Fibroblast of villous mesenchyme (primary cell): ENCODE measurements at regions not wholly inside any gene's neighbourhood (a gene's known extent, or its start where the extent isn't known, plus 50 kb on each side); places are given as distances from the start of the nearest gene placed in this dataset.

Source experiments
- DNase-seq: peaks from one replicate; pipeline ENCODE4 v3.0.0-alpha.2; 2010; ENCODE audit warnings: low read depth
- H3K4me3 ChIP-seq: 2 replicates; pipeline ENCODE4 v1.5.1; 2011; ENCODE audit warnings: low read depth, mild to moderate bottlenecking, low read length
- CTCF ChIP-seq: IDR thresholded peaks from 2 replicates; pipeline ENCODE4 v1.5.1; 2012; ENCODE audit warnings: low read depth, mild to moderate bottlenecking, low read length; ENCODE audit not compliant: insufficient read depth

- no peak for TF ChIP-seq CTCF
- DNase-seq = no peak
- H3K4me3 ChIP-seq = no peak overlapping the region
Measured at GRCh38 chr6:139778106-139778505, 403.7 kb upstream of the CITED2 start.

GRCh38 chr6:139777202-139777970, 402.9 kb upstream of the CITED2 start:
- H3K4me3 ChIP-seq = no peak overlapping the region
- peak; percentile 30 for DNase-seq
- TF ChIP-seq CTCF = no peak

GRCh38 chr6:139776041-139776440, 401.6 kb upstream of the CITED2 start:
- no peak for TF ChIP-seq CTCF
- no peak for DNase-seq
- no peak overlapping the region for H3K4me3 ChIP-seq

- no peak for DNase-seq
- no peak for TF ChIP-seq CTCF
- no peak overlapping the region for H3K4me3 ChIP-seq
Measured at GRCh38 chr6:139768196-139768595, 393.7 kb upstream of the CITED2 start.

- no peak overlapping the region for H3K4me3 ChIP-seq
- no peak for TF ChIP-seq CTCF
- no peak for DNase-seq
Measured at GRCh38 chr6:139766796-139767195, 392.3 kb upstream of the CITED2 start.

GRCh38 chr6:139765825-139766285, 391.4 kb upstream of the CITED2 start:
- H3K4me3 ChIP-seq = no peak overlapping the region
- TF ChIP-seq CTCF = no peak
- DNase-seq = peak; percentile 78
